Panc1 (cell line): ENCODE measurements at regions not wholly inside any gene's neighbourhood (a gene's known extent, or its start where the extent isn't known, plus 50 kb on each side); places are given as distances from the start of the nearest gene placed in this dataset.

Experiments
- ATAC-seq: fragments of 200-7000 bp; cut with Tn5 transposase; 2 replicates; pipeline ENCODE4 v1.9.1; 2020; ENCODE audit warnings: mild to moderate bottlenecking, moderate library complexity
- BruUV-seq: library from RNA; stranded (reverse); fragments of 400-500 nt; replicated peaks from 2 replicates; lab custom pipeline; 2021; lab: Mats Ljungman, UMichigan
- CTCF ChIA-PET: fragments of 300-600 bp; sonication (Branson Sonifier 250); formaldehyde crosslinking; loops from one replicate; lab custom pipeline; 2022; ENCODE audit warnings: antibody characterized with exemption; lab: Charles Lee
- POLR2A ChIA-PET: fragments of 300-600 bp; sonication (Branson Sonifier 250); formaldehyde crosslinking; loops from one replicate; lab custom pipeline; 2022; ENCODE audit warnings: antibody characterized with exemption; lab: Charles Lee
- DNase-seq: peaks from one replicate; pipeline ENCODE4 v3.0.0-alpha.2; 2010; ENCODE audit warnings: low read depth, low spot score
- H3K27ac ChIP-seq: 2 replicates; pipeline ENCODE4 v1.5.1; 2011; ENCODE audit warnings: mild to moderate bottlenecking, low read length, inconsistent platforms
- H3K27me3 ChIP-seq: fragments of 200-500 bp; sonication (Bioruptor generic); 2 replicates; pipeline ENCODE4 v1.6.0; 2014; ENCODE audit warnings: low read length, inconsistent platforms; ENCODE audit not compliant: control insufficient read depth, insufficient read depth
- H3K36me3 ChIP-seq: fragments of 200-500 bp; sonication (Bioruptor generic); 2 replicates; pipeline ENCODE4 v1.5.1; 2014; ENCODE audit warnings: inconsistent platforms, mild to moderate bottlenecking, low read length, moderate library complexity; ENCODE audit not compliant: control insufficient read depth, insufficient read depth
- H3K4me1 ChIP-seq: 2 replicates; pipeline ENCODE4 v1.5.1; 2011; ENCODE audit warnings: inconsistent platforms, mild to moderate bottlenecking, low read length, moderate library complexity; ENCODE audit not compliant: control insufficient read depth, insufficient read depth
- H3K4me3 ChIP-seq, 2 experiments: 2 replicates each; pipeline ENCODE4 v1.5.1; 2011 to 2012; ENCODE audit warnings: low read depth in 2 of 2, low read length in 2 of 2, mild to moderate bottlenecking in 2 of 2, inconsistent platforms in 1 of 2, moderate library complexity in 1 of 2
- H3K9me3 ChIP-seq: fragments of 200-500 bp; sonication (Bioruptor generic); 2 replicates; pipeline ENCODE4 v1.5.1; 2014; ENCODE audit warnings: low read depth, mild to moderate bottlenecking, inconsistent platforms, low read length, moderate library complexity; ENCODE audit not compliant: control insufficient read depth, insufficient read depth
- POLR2AphosphoS5 ChIP-seq: IDR thresholded peaks from 2 replicates; pipeline ENCODE4 v1.6.1; 2012; ENCODE audit warnings: mild to moderate bottlenecking, low read depth, low read length, moderate library complexity
- REST ChIP-seq, 2 experiments: IDR thresholded peaks; 2 replicates each; pipeline ENCODE4 v1.6.1; 2011 to 2012; ENCODE audit warnings: low read depth in 2 of 2, control low read depth in 1 of 2, low read length in 1 of 2, mild to moderate bottlenecking in 1 of 2, moderate library complexity in 1 of 2; ENCODE audit not compliant: insufficient read depth in 1 of 2
- SIN3A ChIP-seq: IDR thresholded peaks from 2 replicates; pipeline ENCODE4 v1.6.1; 2012; ENCODE audit warnings: low read depth, mild to moderate bottlenecking, low read length, moderate library complexity, borderline replicate concordance; ENCODE audit not compliant: insufficient read depth
- TCF7L2 ChIP-seq: IDR thresholded peaks from 2 replicates; pipeline ENCODE4 v1.6.1; 2011; ENCODE audit warnings: mild to moderate bottlenecking, low read depth, low read length, inconsistent platforms
- in situ Hi-C: cut with HindIII; loops from 2 replicates; pipeline ENCODE4 v1.10.0; 2016; ENCODE audit warnings: low sequenced_read_pairs, low pct_unique_long_range_greater_than_20kb
- intact Hi-C: fragments of 100-400 bp; cut with micrococcal nuclease; formaldehyde crosslinking; loops from one replicate; pipeline ENCODE4 v1.10.0; 2022; ENCODE audit not compliant: unreplicated experiment
- TF ChIP-seq, protein P1 (sequence below): fragments of 450-650 bp; IDR thresholded peaks from 2 replicates; pipeline ENCODE4 v1.5.1; 2017; ENCODE audit warnings: mild to moderate bottlenecking

GRCh38 chr20:51210084-51210483, 187.2 kb upstream of the KCNG1 start:
- TF ChIP-seq TCF7L2 (no peak), REST (IDR thresholded peaks at IDR 0.05; ENCODE audit: insufficient read depth in 1 of 2, low read depth in 2 of 2, low read length in 1 of 2) (no peak), POLR2AphosphoS5 (no peak), SIN3A (no peak)
- TF ChIP-seq, protein P1, sequence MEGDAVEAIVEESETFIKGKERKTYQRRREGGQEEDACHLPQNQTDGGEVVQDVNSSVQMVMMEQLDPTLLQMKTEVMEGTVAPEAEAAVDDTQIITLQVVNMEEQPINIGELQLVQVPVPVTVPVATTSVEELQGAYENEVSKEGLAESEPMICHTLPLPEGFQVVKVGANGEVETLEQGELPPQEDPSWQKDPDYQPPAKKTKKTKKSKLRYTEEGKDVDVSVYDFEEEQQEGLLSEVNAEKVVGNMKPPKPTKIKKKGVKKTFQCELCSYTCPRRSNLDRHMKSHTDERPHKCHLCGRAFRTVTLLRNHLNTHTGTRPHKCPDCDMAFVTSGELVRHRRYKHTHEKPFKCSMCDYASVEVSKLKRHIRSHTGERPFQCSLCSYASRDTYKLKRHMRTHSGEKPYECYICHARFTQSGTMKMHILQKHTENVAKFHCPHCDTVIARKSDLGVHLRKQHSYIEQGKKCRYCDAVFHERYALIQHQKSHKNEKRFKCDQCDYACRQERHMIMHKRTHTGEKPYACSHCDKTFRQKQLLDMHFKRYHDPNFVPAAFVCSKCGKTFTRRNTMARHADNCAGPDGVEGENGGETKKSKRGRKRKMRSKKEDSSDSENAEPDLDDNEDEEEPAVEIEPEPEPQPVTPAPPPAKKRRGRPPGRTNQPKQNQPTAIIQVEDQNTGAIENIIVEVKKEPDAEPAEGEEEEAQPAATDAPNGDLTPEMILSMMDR: no peak
- H3K27ac ChIP-seq: no peak overlapping the region
- no TSS peak for BruUV-seq
- intact Hi-C loops: no loop called here
- ChIA-PET CTCF (interaction anchor here (1.2 kb wide), 1 partner anchor 99 kb away, joined by 4 read pairs; no protein-coding TSS in a partner anchor), POLR2A (no interaction called here)
- H3K4me3 ChIP-seq: no peak overlapping the region
- no peak for DNase-seq
- ATAC-seq: no peak
- in situ Hi-C loops: no loop called here
- no peaks in the 10 kb centered on the region for H3K9me3 ChIP-seq
- H3K4me1 ChIP-seq: no peaks in the 10 kb centered on the region
- H3K27me3 ChIP-seq: peaks cover 34% of the 10 kb centered on the region
- H3K36me3 ChIP-seq: no peaks in the 10 kb centered on the region

DNA sequence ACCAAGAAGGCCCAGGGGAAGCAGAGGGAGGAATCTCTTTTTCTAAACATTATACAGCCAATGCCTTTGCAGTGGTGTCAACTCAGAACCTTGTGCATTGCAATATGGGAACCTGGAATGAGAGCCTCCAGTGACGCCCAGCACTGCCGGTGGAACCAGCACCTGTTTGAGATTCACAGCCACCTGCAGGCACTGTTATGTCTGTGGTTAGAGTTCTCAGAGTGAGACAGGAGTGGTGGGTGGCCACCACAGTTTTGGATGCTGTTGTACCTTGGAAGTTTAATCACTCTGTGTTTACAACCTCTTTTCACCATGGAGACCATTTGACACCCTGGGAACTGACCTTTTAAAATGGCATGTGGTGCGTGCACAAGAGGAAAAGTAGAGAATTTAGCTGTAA, 185.3 kb upstream of the KCNG1 start:
- H3K4me1 ChIP-seq: no peaks in the 10 kb centered on the region
- intact Hi-C loops (no loop called here), in situ Hi-C loops (no loop called here)
- ChIA-PET CTCF (no interaction called here), POLR2A (no interaction called here)
- no peak for ATAC-seq
- BruUV-seq: no TSS peak
- no peaks in the 10 kb centered on the region for H3K9me3 ChIP-seq
- no peak overlapping the region for H3K4me3 ChIP-seq
- H3K27me3 ChIP-seq: peaks cover 34% of the 10 kb centered on the region
- TF ChIP-seq, protein P1: no peak
- no peak for TF ChIP-seq REST (IDR thresholded peaks at IDR 0.05; ENCODE audit: insufficient read depth in 1 of 2, low read depth in 2 of 2, low read length in 1 of 2)
- TF ChIP-seq POLR2AphosphoS5: no peak
- no peak for TF ChIP-seq TCF7L2
- TF ChIP-seq SIN3A: no peak
- no peak for DNase-seq
- H3K27ac ChIP-seq: no peak overlapping the region
- H3K36me3 ChIP-seq: no peaks in the 10 kb centered on the region
